Erythroblast (primary cell): ENCODE measurements at regions not wholly inside any gene's neighbourhood (a gene's known extent, or its start where the extent isn't known, plus 50 kb on each side); places are given as distances from the start of the nearest gene placed in this dataset.

ENCODE experiments used
- GATA1 ChIP-seq: IDR thresholded peaks from 2 replicates; pipeline ENCODE4 v1.6.1; 2011; ENCODE audit warnings: low read depth, mild to moderate bottlenecking, control low read depth, low read length, moderate library complexity
- POLR2A ChIP-seq: IDR thresholded peaks from 2 replicates; pipeline ENCODE4 v1.6.1; 2011; ENCODE audit warnings: mild to moderate bottlenecking, low read length

GRCh38 chr17:77352441-77352840, 211.7 kb downstream of the SEC14L1 start:
- TF ChIP-seq POLR2A, result no peak
- TF ChIP-seq GATA1, result no peak
